Neural progenitor cell (in vitro differentiated cells): ENCODE measurements at regions not wholly inside any gene's neighbourhood (a gene's known extent, or its start where the extent isn't known, plus 50 kb on each side); places are given as distances from the start of the nearest gene placed in this dataset.

Source experiments
- CTCF ChIP-seq: fragments of 200-600 bp; sonication (generic); IDR thresholded peaks from 2 replicates; pipeline ENCODE4 v1.5.1; 2017; ENCODE audit warnings: antibody characterized with exemption, mild to moderate bottlenecking
- EZH2 ChIP-seq: fragments of 200-600 bp; sonication (generic); IDR thresholded peaks from 2 replicates; pipeline ENCODE4 v1.6.1; 2017; ENCODE audit warnings: antibody characterized with exemption, mild to moderate bottlenecking, moderate library complexity
- EZH2phosphoT487 ChIP-seq: fragments of 200-600 bp; sonication (generic); IDR thresholded peaks from 2 replicates; pipeline ENCODE4 v1.6.1; 2017; ENCODE audit warnings: antibody characterized with exemption

- no peak for TF ChIP-seq CTCF
- no peak for TF ChIP-seq EZH2
- TF ChIP-seq EZH2phosphoT487, result no peak
These were observed 527.9 kb upstream of the MDFIC2 start for GRCh38 chr3:70840106-70840870.
